HepG2 (cell line): ENCODE measurements at regions not wholly inside any gene's neighbourhood (a gene's known extent, or its start where the extent isn't known, plus 50 kb on each side); places are given as distances from the start of the nearest gene placed in this dataset.

Source experiments
- ATAC-seq: fragments of 200-7000 bp; cut with Tn5 transposase; 3 replicates; pipeline ENCODE4 v1.9.1; 2020; ENCODE audit warnings: mild to moderate bottlenecking, moderate library complexity
- BruUV-seq: library from RNA; stranded (reverse); fragments of 400-500 nt; replicated peaks from 2 replicates; lab custom pipeline; 2021; lab: Mats Ljungman, UMichigan
- CTCF ChIA-PET: fragments of 300-600 bp; formaldehyde crosslinking; extraction: SDS; loops from one replicate; lab custom pipeline; 2021; ENCODE audit warnings: low total read pairs, inconsistent platforms, low intra/inter-chr PET ratio; lab: Yijun Ruan, JAX
- POLR2A ChIA-PET: fragments of 350-600 bp; sonication (Branson Sonifier 250); formaldehyde crosslinking; loops from one replicate; lab custom pipeline; 2020; ENCODE audit warnings: antibody characterized with exemption, inconsistent platforms; lab: Yijun Ruan, JAX
- DNase-seq: peaks from one replicate; pipeline ENCODE4 v3.0.0-alpha.2; 2015; ENCODE audit warnings: low spot score
- FAIRE-seq: peaks from 3 replicates; lab custom pipeline; 2011; peaks lifted over from hg19 to GRCh38; lab: Jason Lieb, UNC
- H2AFZ ChIP-seq: one replicate; pipeline ENCODE4 v1.6.1; 2011; ENCODE audit warnings: low read length, inconsistent platforms
- H3K27ac ChIP-seq: fragments of 300-600 bp; 3 replicates; pipeline ENCODE4 v1.8.0; 2011; ENCODE audit warnings: mixed run types, mild to moderate bottlenecking, mixed read lengths, low read length, inconsistent platforms; ENCODE audit not compliant: insufficient read depth; ENCODE audit errors: extremely low read length
- H3K27me3 ChIP-seq, 2 experiments: fragments of 200-600 bp in 1 of 2; 2 replicates in 1 of 2; 3 replicates in 1 of 2; pipeline versions ENCODE4 v1.6.0 to v1.8.0; 2011; ENCODE audit warnings: low read length in 2 of 2, mild to moderate bottlenecking in 2 of 2, moderate library complexity in 2 of 2, inconsistent platforms in 1 of 2; ENCODE audit not compliant: insufficient read depth in 2 of 2, control insufficient read depth in 1 of 2
- H3K36me3 ChIP-seq, 2 experiments: fragments of 200-600 bp in 1 of 2; replicated peaks in 1 of 2; 2 replicates in 1 of 2; 3 replicates in 1 of 2; pipeline versions ENCODE4 v1.5.1 to v1.8.0; 2011; ENCODE audit warnings: low read length in 2 of 2, inconsistent platforms in 1 of 2; ENCODE audit not compliant: insufficient read depth in 2 of 2, control insufficient read depth in 1 of 2
- H3K4me1 ChIP-seq: 2 replicates; pipeline ENCODE4 v1.5.1; 2012; ENCODE audit warnings: low read length, inconsistent platforms; ENCODE audit not compliant: insufficient read depth
- H3K4me2 ChIP-seq: 2 replicates; pipeline ENCODE4 v1.6.0; 2011; ENCODE audit warnings: low read depth, low read length, inconsistent platforms
- H3K4me3 ChIP-seq, 3 experiments: fragments of 200-600 bp in 1 of 3; sonication (generic), shearing (Covaris generic) in 1 of 3; replicated peaks in 1 of 3; 2 replicates each; pipeline ENCODE4 v1.5.1; 2011 to 2016; ENCODE audit warnings: low read length in 3 of 3, inconsistent platforms in 2 of 3, low read depth in 2 of 3, mild to moderate bottlenecking in 2 of 3, control low read depth in 1 of 3, mixed read lengths in 1 of 3; ENCODE audit not compliant: insufficient read depth in 1 of 3
- H3K79me2 ChIP-seq: one replicate; pipeline ENCODE4 v1.6.1; 2011; ENCODE audit warnings: low read length, inconsistent platforms; ENCODE audit not compliant: insufficient read depth
- H3K9ac ChIP-seq: 2 replicates; pipeline ENCODE4 v1.6.0; 2011; ENCODE audit warnings: mild to moderate bottlenecking, low read depth, low read length, inconsistent platforms; ENCODE audit not compliant: insufficient read depth
- H3K9me3 ChIP-seq: 2 replicates; pipeline ENCODE4 v1.5.1; 2012; ENCODE audit warnings: mild to moderate bottlenecking, low read length
- H4K20me1 ChIP-seq: 2 replicates; pipeline ENCODE4 v1.6.0; 2011; ENCODE audit warnings: inconsistent platforms, mild to moderate bottlenecking, low read length, moderate library complexity; ENCODE audit not compliant: insufficient read depth
- KAT2B ChIP-seq: fragments of 150-350 bp; IDR thresholded peaks from 2 replicates; pipeline ENCODE4 v1.6.1; 2014; ENCODE audit warnings: low read depth, low read length, borderline replicate concordance
- NFAT5 ChIP-seq: sonication (generic); formaldehyde crosslinking; IDR thresholded peaks from 2 replicates; pipeline ENCODE4 v1.4.0; 2020; ENCODE audit warnings: missing genetic modification reagents
- NFYB ChIP-seq: sonication (generic); formaldehyde crosslinking; IDR thresholded peaks from 2 replicates; pipeline ENCODE4 v1.4.0; 2020; ENCODE audit warnings: missing genetic modification reagents
- SRY ChIP-seq: sonication (generic); formaldehyde crosslinking; IDR thresholded peaks from 2 replicates; pipeline ENCODE4 v1.8.0; 2022; ENCODE audit warnings: mild to moderate bottlenecking, missing genetic modification reagents
- ZNF362 ChIP-seq: sonication (generic); formaldehyde crosslinking; IDR thresholded peaks from 2 replicates; pipeline ENCODE4 v1.4.0; 2020; ENCODE audit warnings: missing genetic modification reagents, mild to moderate bottlenecking, borderline replicate concordance
- ZNF792 ChIP-seq: IDR thresholded peaks from 2 replicates; pipeline ENCODE4 v1.6.1; 2016
- WGBS: methylation state at CpG from one replicate; pipeline ENCODE4 v1.1.6; 2017; ENCODE audit warnings: low lambda C conversion rate; 5-methylcytosine and 5-hydroxymethylcytosine counted together
- in situ Hi-C: cut with HindIII; loops from 2 replicates; pipeline ENCODE4 v1.10.0; 2017; ENCODE audit warnings: low pct_unique_long_range_greater_than_20kb; ENCODE audit not compliant: extremely low pct_ligation_motif_present
- intact Hi-C: fragments of 100-400 bp; cut with micrococcal nuclease; formaldehyde crosslinking; loops from one replicate; pipeline ENCODE4 v1.10.0; 2022; ENCODE audit not compliant: unreplicated experiment

- H4K20me1 ChIP-seq, result no peaks in the 10 kb centered on the region
- H3K9me3 ChIP-seq, result peaks cover 4% of the 10 kb centered on the region; the same call in 1 of the 2 replicates
- H3K27me3 ChIP-seq, result no peaks in the 10 kb centered on the region
- in situ Hi-C loops (no loop called here), intact Hi-C loops (no loop called here)
- no peak overlapping the region for H3K9ac ChIP-seq
- no peak for FAIRE-seq
- no peak overlapping the region for H3K4me2 ChIP-seq
- ChIA-PET CTCF (no interaction called here), POLR2A (no interaction called here)
- no peaks in the 10 kb centered on the region for H3K79me2 ChIP-seq
- no peak for DNase-seq
- no peak overlapping the region for H2AFZ ChIP-seq
- no peaks in the 10 kb centered on the region for H3K36me3 ChIP-seq
- ATAC-seq, result no peak
- no peak overlapping the region for H3K27ac ChIP-seq
- no peak overlapping the region for H3K4me3 ChIP-seq
- no peaks in the 10 kb centered on the region for H3K4me1 ChIP-seq
- no TSS peak for BruUV-seq
- TF ChIP-seq SRY, result no peak
- no peak for TF ChIP-seq ZNF792 (CRISPR knock-in tag)
- TF ChIP-seq NFAT5 (CRISPR knock-in tag), result no peak
- TF ChIP-seq ZNF362 (CRISPR knock-in tag), result no peak
- TF ChIP-seq NFYB (CRISPR knock-in tag), result no peak
- no peak for TF ChIP-seq KAT2B
- WGBS, result 0% methylated on average over 2 of the region's 2 CpGs
Measured at GRCh38 chr3:135865553-135865952, 100.0 kb upstream of the PPP2R3A start.
